H1 (cell line): ENCODE measurements at regions not wholly inside any gene's neighbourhood (a gene's known extent, or its start where the extent isn't known, plus 50 kb on each side); places are given as distances from the start of the nearest gene placed in this dataset.

ENCODE experiments used
- CBX5 ChIP-seq: fragments of 300-800, 300-1000 bp; sonication (generic); IDR thresholded peaks from 2 replicates; pipeline ENCODE4 v1.7.1; 2016; ENCODE audit warnings: antibody characterized with exemption, low read length, low read depth
- CEBPB ChIP-seq: IDR thresholded peaks from 2 replicates; pipeline ENCODE4 v1.6.1; 2012; ENCODE audit warnings: low read depth, low read length
- JUN ChIP-seq: IDR thresholded peaks from 2 replicates; pipeline ENCODE4 v1.6.1; 2011; ENCODE audit warnings: low read depth, mild to moderate bottlenecking, improper control_type of control experiment, low read length
- SIX5 ChIP-seq: IDR thresholded peaks from 2 replicates; pipeline ENCODE4 v1.6.1; 2011; ENCODE audit warnings: mild to moderate bottlenecking, low read depth, low read length
- TAF1 ChIP-seq: IDR thresholded peaks from 2 replicates; pipeline ENCODE4 v1.6.1; 2011; ENCODE audit warnings: mild to moderate bottlenecking, low read depth, low read length
- USF2 ChIP-seq: IDR thresholded peaks from 2 replicates; pipeline ENCODE4 v1.6.1; 2011; ENCODE audit warnings: low read length, improper control_type of control experiment
- YY1 ChIP-seq: IDR thresholded peaks from 2 replicates; pipeline ENCODE4 v1.6.1; 2011; ENCODE audit warnings: low read depth, mild to moderate bottlenecking, low read length
- ZNF274 ChIP-seq: IDR thresholded peaks from 2 replicates; pipeline ENCODE4 v1.7.0; 2012; ENCODE audit warnings: low read length, borderline replicate concordance; ENCODE audit errors: extremely low read depth

- TF ChIP-seq TAF1 (no peak), JUN (no peak), ZNF274 (no peak), CBX5 (no peak), USF2 (no peak), CEBPB (no peak), YY1 (no peak), SIX5 (no peak)
Observed at GRCh38 chr6:28707387-28708282, 182.0 kb downstream of the GPX5 start (continued).
